HCT116 (cell line): ENCODE measurements at regions not wholly inside any gene's neighbourhood (a gene's known extent, or its start where the extent isn't known, plus 50 kb on each side); places are given as distances from the start of the nearest gene placed in this dataset.

Source experiments
- CTCF ChIP-seq, 3 experiments: fragments of 200-600 bp in 1 of 3; sonication (generic) in 1 of 3; IDR thresholded peaks in 2 of 3; conservative IDR thresholded peaks in 1 of 3; 2 replicates each; pipeline ENCODE4 v1.5.1; 2012 to 2017; ENCODE audit warnings: low read depth in 2 of 3, low read length in 2 of 3, antibody characterized with exemption in 1 of 3, borderline replicate concordance in 1 of 3, control low read depth in 1 of 3, mild to moderate bottlenecking in 1 of 3, mixed read lengths in 1 of 3, mixed run types in 1 of 3, moderate library complexity in 1 of 3; ENCODE audit not compliant: insufficient read depth in 1 of 3
- EZH2 ChIP-seq: fragments of 200-600 bp; sonication (generic); IDR thresholded peaks from 2 replicates; pipeline ENCODE4 v1.6.1; 2017; ENCODE audit warnings: antibody characterized with exemption, mixed run types
- FOSL1 ChIP-seq: IDR thresholded peaks from 2 replicates; pipeline ENCODE4 v1.6.1; 2012; ENCODE audit warnings: low read depth
- JUND ChIP-seq: IDR thresholded peaks from 2 replicates; pipeline ENCODE4 v1.6.1; 2012
- POLR2A ChIP-seq: IDR thresholded peaks from 2 replicates; pipeline ENCODE4 v1.7.0; 2011; ENCODE audit warnings: borderline replicate concordance; ENCODE audit not compliant: insufficient read depth, insufficient read length; ENCODE audit errors: extremely low read depth
- POLR2AphosphoS5 ChIP-seq: IDR thresholded peaks from 2 replicates; pipeline ENCODE4 v1.6.1; 2011; ENCODE audit warnings: mild to moderate bottlenecking, low read depth, low read length, moderate library complexity
- RAD21 ChIP-seq: IDR thresholded peaks from 2 replicates; pipeline ENCODE4 v1.6.1; 2012; ENCODE audit warnings: low read depth, mild to moderate bottlenecking
- SIN3A ChIP-seq: IDR thresholded peaks from 2 replicates; pipeline ENCODE4 v1.6.1; 2012; ENCODE audit warnings: low read depth
- SP1 ChIP-seq: IDR thresholded peaks from 2 replicates; pipeline ENCODE4 v1.6.1; 2012; ENCODE audit warnings: low read depth
- YY1 ChIP-seq: IDR thresholded peaks from 2 replicates; pipeline ENCODE4 v1.6.1; 2011; ENCODE audit warnings: low read length, low read depth, moderate library complexity, mild to moderate bottlenecking; ENCODE audit not compliant: insufficient replicate concordance; ENCODE audit errors: extremely low read depth
- ZBTB33 ChIP-seq: IDR thresholded peaks from 2 replicates; pipeline ENCODE4 v1.6.1; 2011; ENCODE audit warnings: mild to moderate bottlenecking, low read length, moderate library complexity; ENCODE audit not compliant: insufficient replicate concordance; ENCODE audit errors: extremely low read depth
- ZNF274 ChIP-seq: fragments of 200-500 bp; sonication (Bioruptor generic); IDR thresholded peaks from 2 replicates; pipeline ENCODE4 v1.6.1; 2014; ENCODE audit warnings: mild to moderate bottlenecking, low read depth, low read length, inconsistent platforms
- TF ChIP-seq, protein P1 (sequence below): IDR thresholded peaks from 2 replicates; pipeline ENCODE4 v1.6.1; 2012

GRCh38 chr14:82621881-82622450, 1088.3 kb upstream of the SEL1L start:
- TF ChIP-seq POLR2A (no peak), RAD21 (no peak), CTCF (IDR thresholded peaks at IDR 0.05 in 2 of 3, conservative IDR thresholded peaks at IDR 0.05 in 1 of 3; ENCODE audit: borderline replicate concordance in 1 of 3, insufficient read depth in 1 of 3, low read depth in 2 of 3, low read length in 2 of 3) (no peak), EZH2 (no peak), POLR2AphosphoS5 (no peak), SIN3A (no peak), JUND (no peak), ZNF274 (no peak), ZBTB33 (no peak), FOSL1 (no peak), YY1 (no peak), SP1 (no peak)
- TF ChIP-seq, protein P1, sequence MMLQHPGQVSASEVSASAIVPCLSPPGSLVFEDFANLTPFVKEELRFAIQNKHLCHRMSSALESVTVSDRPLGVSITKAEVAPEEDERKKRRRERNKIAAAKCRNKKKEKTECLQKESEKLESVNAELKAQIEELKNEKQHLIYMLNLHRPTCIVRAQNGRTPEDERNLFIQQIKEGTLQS, result no peak
